A549 (cell line): ENCODE measurements at regions not wholly inside any gene's neighbourhood (a gene's known extent, or its start where the extent isn't known, plus 50 kb on each side); places are given as distances from the start of the nearest gene placed in this dataset.

Experiments
- ATAC-seq, 2 experiments: fragments of 200-7000 bp in 1 of 2; fragments of >200 bp in 1 of 2; cut with Nextera tagmentation in 1 of 2; cut with Tn5 transposase in 1 of 2; 3 replicates each; pipeline versions ENCODE4 v1.8.0 to v1.9.1; 2018 to 2020; ENCODE audit warnings: mild to moderate bottlenecking in 1 of 2, moderate library complexity in 1 of 2
- CTCF ChIA-PET: fragments of 300-600 bp; sonication (Branson Sonifier 250); formaldehyde crosslinking; extraction: SDS; loops from one replicate; lab custom pipeline; 2021; ENCODE audit warnings: antibody characterized with exemption, inconsistent platforms; lab: Yijun Ruan, JAX
- POLR2A ChIA-PET: fragments of 350-600 bp; formaldehyde crosslinking; extraction: SDS; loops from one replicate; lab custom pipeline; 2021; ENCODE audit warnings: antibody characterized with exemption, inconsistent platforms; lab: Yijun Ruan, JAX
- DNase-seq, 2 experiments: peaks; one replicate each; pipeline versions ENCODE4 v3.0.0 to v3.0.0-alpha.2; 2011 to 2016; ENCODE audit warnings: low read depth in 1 of 2, low spot score in 1 of 2
- FAIRE-seq: peaks from 2 replicates; lab custom pipeline; 2011; peaks lifted over from hg19 to GRCh38; lab: Jason Lieb, UNC
- H3K27ac ChIP-seq, 2 experiments: fragments of >200 bp; sonication (Bioruptor Twin); formaldehyde crosslinking; 3 replicates each; pipeline ENCODE4 v1.5.1; 2016 to 2017
- H3K4me1 ChIP-seq: fragments of >200 bp; sonication (Bioruptor Twin); formaldehyde crosslinking; 3 replicates; pipeline ENCODE4 v1.6.1; 2016
- H3K4me2 ChIP-seq: fragments of >200 bp; sonication (Bioruptor Twin); formaldehyde crosslinking; 3 replicates; pipeline ENCODE4 v1.6.1; 2016
- H3K4me3 ChIP-seq: fragments of >200 bp; sonication (Bioruptor Twin); formaldehyde crosslinking; 3 replicates; pipeline ENCODE4 v1.5.1; 2016
- H3K9me3 ChIP-seq: fragments of >200 bp; sonication (Bioruptor Twin); formaldehyde crosslinking; 3 replicates; pipeline ENCODE4 v1.6.1; 2016
- CBX8 ChIP-seq: fragments of 200-600 bp; sonication (generic); IDR thresholded peaks from 2 replicates; pipeline ENCODE4 v1.6.1; 2016
- CHD2 ChIP-seq: fragments of 150-350 bp; IDR thresholded peaks from 2 replicates; pipeline ENCODE4 v1.6.1; 2014; ENCODE audit warnings: low read length; ENCODE audit not compliant: partially characterized antibody
- CHD4 ChIP-seq: fragments of 200-600 bp; sonication (generic); IDR thresholded peaks from 2 replicates; pipeline ENCODE4 v1.6.1; 2016; ENCODE audit warnings: antibody characterized with exemption, mild to moderate bottlenecking, borderline replicate concordance
- ELK1 ChIP-seq: fragments of 150-350 bp; IDR thresholded peaks from 2 replicates; pipeline ENCODE4 v1.6.1; 2014; ENCODE audit warnings: low read depth, mild to moderate bottlenecking, low read length
- EP300 ChIP-seq, 2 experiments: fragments of >200 bp; sonication (Bioruptor Twin); formaldehyde crosslinking; IDR thresholded peaks; 2 replicates in 1 of 2; 3 replicates in 1 of 2; pipeline ENCODE4 v1.6.1; 2016 to 2017
- ESRRA ChIP-seq: fragments of 150-350 bp; IDR thresholded peaks from 2 replicates; pipeline ENCODE4 v1.6.1; 2014; ENCODE audit warnings: mild to moderate bottlenecking, low read length, borderline replicate concordance
- FOSB ChIP-seq: fragments of 250-450 bp; sonication (Bioruptor Pico); IDR thresholded peaks from 2 replicates; pipeline ENCODE4 v1.5.0; 2020; ENCODE audit warnings: mild to moderate bottlenecking, moderate library complexity
- FOXS1 ChIP-seq: fragments of 250-450 bp; sonication (Bioruptor Pico); IDR thresholded peaks from 2 replicates; pipeline ENCODE4 v1.5.0; 2020; ENCODE audit warnings: mild to moderate bottlenecking, moderate library complexity
- GATA3 ChIP-seq: IDR thresholded peaks from 2 replicates; pipeline ENCODE4 v1.6.1; 2012; ENCODE audit warnings: borderline replicate concordance
- HDAC2 ChIP-seq: fragments of 200-600 bp; sonication (generic); IDR thresholded peaks from 2 replicates; pipeline ENCODE4 v1.6.1; 2016
- HES2 ChIP-seq: fragments of >200 bp; sonication (Bioruptor Twin); formaldehyde crosslinking; IDR thresholded peaks from 2 replicates; pipeline ENCODE4 v1.6.1; 2016
- HEYL ChIP-seq: fragments of 250-450 bp; sonication (Bioruptor Pico); IDR thresholded peaks from 2 replicates; pipeline ENCODE4 v1.8.0; 2021; ENCODE audit warnings: mild to moderate bottlenecking, moderate library complexity
- HOXA7 ChIP-seq: fragments of 250-450 bp; sonication (Bioruptor Pico); IDR thresholded peaks from 2 replicates; pipeline ENCODE4 v1.5.0; 2020; ENCODE audit warnings: mild to moderate bottlenecking, moderate library complexity
- JUN ChIP-seq, 2 experiments: fragments of >200 bp; sonication (Bioruptor Twin); formaldehyde crosslinking; IDR thresholded peaks; 2 replicates in 1 of 2; 3 replicates in 1 of 2; pipeline ENCODE4 v1.6.1; 2016 to 2017
- KDM1A ChIP-seq: fragments of 200-600 bp; sonication (generic); IDR thresholded peaks from 2 replicates; pipeline ENCODE4 v1.6.1; 2016; ENCODE audit warnings: low read depth, mild to moderate bottlenecking
- KDM5A ChIP-seq: fragments of 200-600 bp; sonication (generic); IDR thresholded peaks from 2 replicates; pipeline ENCODE4 v1.6.1; 2016; ENCODE audit warnings: antibody characterized with exemption, mild to moderate bottlenecking
- MAFK ChIP-seq: fragments of 450-650 bp; IDR thresholded peaks from 2 replicates; pipeline ENCODE4 v1.6.1; 2014; ENCODE audit not compliant: partially characterized antibody
- MAX ChIP-seq: IDR thresholded peaks from 2 replicates; pipeline ENCODE4 v1.6.1; 2012
- NFE2L2 ChIP-seq: fragments of 150-350 bp; conservative IDR thresholded peaks from 2 replicates; pipeline ENCODE4 v1.6.1; 2014; ENCODE audit warnings: low read length
- NPAS2 ChIP-seq: fragments of 250-450 bp; sonication (Bioruptor Pico); IDR thresholded peaks from 2 replicates; pipeline ENCODE4 v1.8.0; 2022; ENCODE audit warnings: mild to moderate bottlenecking, moderate library complexity, borderline replicate concordance
- NR3C1 ChIP-seq: fragments of >200 bp; sonication (Bioruptor Twin); formaldehyde crosslinking; IDR thresholded peaks from 3 replicates; pipeline ENCODE4 v1.6.1; 2017
- PHF8 ChIP-seq: fragments of 200-600 bp; sonication (generic); IDR thresholded peaks from 2 replicates; pipeline ENCODE4 v1.6.1; 2016; ENCODE audit warnings: low read depth, mild to moderate bottlenecking, antibody characterized with exemption, moderate library complexity, borderline replicate concordance
- RCOR1 ChIP-seq: fragments of 150-350 bp; IDR thresholded peaks from 2 replicates; pipeline ENCODE4 v1.6.1; 2014; ENCODE audit warnings: antibody characterized with exemption, low read length, low read depth
- REST ChIP-seq: fragments of 200-600 bp; sonication (generic); IDR thresholded peaks from 2 replicates; pipeline ENCODE4 v1.6.1; 2016; ENCODE audit warnings: antibody characterized with exemption, mild to moderate bottlenecking, moderate library complexity
- RNF2 ChIP-seq: fragments of 200-600 bp; sonication (generic); IDR thresholded peaks from 2 replicates; pipeline ENCODE4 v1.6.1; 2016; ENCODE audit warnings: low read depth, mild to moderate bottlenecking, antibody characterized with exemption, moderate library complexity, borderline replicate concordance
- TFCP2L1 ChIP-seq: fragments of 250-450 bp; sonication (Bioruptor Pico); IDR thresholded peaks from 2 replicates; pipeline ENCODE4 v1.5.0; 2021; ENCODE audit warnings: mild to moderate bottlenecking
- TP53 ChIP-seq: fragments of 250-450 bp; sonication (Bioruptor Pico); IDR thresholded peaks from 2 replicates; pipeline ENCODE4 v1.5.0; 2021; ENCODE audit warnings: mild to moderate bottlenecking, moderate library complexity
- USF2 ChIP-seq: fragments of 450-650 bp; IDR thresholded peaks from 2 replicates; pipeline ENCODE4 v1.6.1; 2014; ENCODE audit warnings: antibody characterized with exemption
- ZFP36 ChIP-seq: fragments of 450-650 bp; IDR thresholded peaks from 2 replicates; pipeline ENCODE4 v1.6.1; 2014; ENCODE audit warnings: borderline replicate concordance; ENCODE audit not compliant: partially characterized antibody
- ZNF302 ChIP-seq: fragments of 250-450 bp; sonication (Bioruptor Pico); IDR thresholded peaks from 2 replicates; pipeline ENCODE4 v1.9.0; 2021; ENCODE audit warnings: inconsistent platforms, mild to moderate bottlenecking, moderate library complexity
- ZSCAN20 ChIP-seq: fragments of 250-450 bp; sonication (Bioruptor Pico); IDR thresholded peaks from 2 replicates; pipeline ENCODE4 v1.8.0; 2022; ENCODE audit warnings: mild to moderate bottlenecking, moderate library complexity
- WGBS: methylation state at CpG from one replicate; pipeline ENCODE4 v1.1.6; 2017; ENCODE audit errors: missing lambda C conversion rate; 5-methylcytosine and 5-hydroxymethylcytosine counted together

- no peaks in the 10 kb centered on the region for H3K9me3 ChIP-seq
- WGBS = 33% methylated on average over 1 of the region's 1 CpG
- TF ChIP-seq KDM1A (no peak), RCOR1 (no peak), GATA3 (no peak), FOSB (CRISPR knock-in tag) (no peak), TP53 (CRISPR knock-in tag) (no peak), HOXA7 (CRISPR knock-in tag) (no peak), NFE2L2 (no peak), KDM5A (no peak), PHF8 (no peak)
- no peak overlapping the region for H3K27ac ChIP-seq
- no peaks in the 10 kb centered on the region for H3K4me1 ChIP-seq
- CTCF ChIA-PET = no interaction called here
- ATAC-seq (no peak), FAIRE-seq (no peak), DNase-seq (no peak)
- H3K4me3 ChIP-seq = no peak overlapping the region
- H3K4me2 ChIP-seq = no peak overlapping the region
- POLR2A ChIA-PET = no interaction called here
Observed at GRCh38 chr11:23668324-23668723, 808.0 kb upstream of the CCDC179 start.

GRCh38 chr11:23673366-23673765, 813.1 kb upstream of the CCDC179 start:
- FAIRE-seq (no peak), ATAC-seq (no peak), DNase-seq (no peak)
- WGBS = 42% methylated on average over 1 of the region's 1 CpG
- TF ChIP-seq PHF8 (no peak), CBX8 (no peak), RNF2 (no peak), CHD2 (no peak), ESRRA (no peak), CHD4 (no peak), REST (no peak), HDAC2 (no peak)
- H3K4me1 ChIP-seq = no peaks in the 10 kb centered on the region
- H3K4me3 ChIP-seq = no peak overlapping the region
- no peak overlapping the region for H3K4me2 ChIP-seq
- H3K27ac ChIP-seq = no peak overlapping the region
- ChIA-PET POLR2A (no interaction called here), CTCF (no interaction called here)
- no peaks in the 10 kb centered on the region for H3K9me3 ChIP-seq

GRCh38 chr11:23674866-23675265, 814.6 kb upstream of the CCDC179 start:
- DNase-seq = no peak
- H3K4me3 ChIP-seq = no peak overlapping the region
- H3K27ac ChIP-seq = no peak overlapping the region
- no peaks in the 10 kb centered on the region for H3K4me1 ChIP-seq
- no peaks in the 10 kb centered on the region for H3K9me3 ChIP-seq
- CTCF ChIA-PET = no interaction called here
- TF ChIP-seq FOXS1 (CRISPR knock-in tag) (no peak), JUN (IDR thresholded peaks at IDR 0.05) (no peak), MAX (no peak), NR3C1 (no peak), NPAS2 (CRISPR knock-in tag) (no peak), TFCP2L1 (CRISPR knock-in tag) (no peak), ZSCAN20 (CRISPR knock-in tag) (no peak), KDM5A (no peak), TP53 (CRISPR knock-in tag) (no peak), NFE2L2 (no peak), RNF2 (no peak), HEYL (CRISPR knock-in tag) (no peak), ZNF302 (CRISPR knock-in tag) (no peak), EP300 (IDR thresholded peaks at IDR 0.05) (no peak), MAFK (no peak), HES2 (no peak), ELK1 (no peak), ZFP36 (no peak), USF2 (no peak)
- TF ChIP-seq, all 56 proteins: peak for 0
- ATAC-seq = no peak
- no peak for FAIRE-seq
- H3K4me2 ChIP-seq = no peak overlapping the region
- POLR2A ChIA-PET = no interaction called here
